Thoracic aorta (tissue), 2 donors: ENCODE measurements at regions not wholly inside any gene's neighbourhood (a gene's known extent, or its start where the extent isn't known, plus 50 kb on each side); places are given as distances from the start of the nearest gene placed in this dataset.

Experiments used
- ATAC-seq: fragments of 150-250 bp; one replicate; pipeline ENCODE4 v1.8.0; 2017; ENCODE audit warnings: low read depth; ENCODE audit not compliant: insufficient number of reproducible peaks, low FRiP score
- DNase-seq: peaks from one replicate; pipeline ENCODE4 v3.0.0-alpha.2; 2020; ENCODE audit warnings: low spot score
- H3K27ac ChIP-seq, 2 donors: fragments of 200-600 bp; sonication (generic); 1 replicate in 1 of 2; 2 replicates in 1 of 2; pipeline ENCODE4 v1.5.1; 2016; ENCODE audit warnings: mild to moderate bottlenecking in 2 of 2, moderate library complexity in 2 of 2
- H3K27me3 ChIP-seq: fragments of 200-600 bp; sonication (generic); replicated peaks from 2 replicates; pipeline ENCODE4 v1.6.0; 2016; ENCODE audit warnings: mild to moderate bottlenecking; ENCODE audit not compliant: insufficient read depth
- H3K36me3 ChIP-seq: fragments of 200-600 bp; sonication (generic); one replicate; pipeline ENCODE4 v1.5.1; 2016
- H3K4me1 ChIP-seq, 2 donors: fragments of 200-600 bp; sonication (generic); 1 replicate in 1 of 2; 2 replicates in 1 of 2; pipeline versions ENCODE4 v1.5.1 to v1.6.0; 2016; ENCODE audit warnings: low read depth in 2 of 2, mild to moderate bottlenecking in 1 of 2; ENCODE audit not compliant: control insufficient read depth in 1 of 2
- H3K4me3 ChIP-seq: fragments of 200-600 bp; sonication (generic); 2 replicates; pipeline ENCODE4 v1.5.1; 2016; ENCODE audit warnings: mild to moderate bottlenecking
- H3K9me3 ChIP-seq: fragments of 200-600 bp; sonication (generic); 2 replicates; pipeline ENCODE4 v1.5.1; 2016
- CTCF ChIP-seq: fragments of 200-600 bp; sonication (generic); IDR thresholded peaks from one replicate; pipeline ENCODE4 v1.5.1; 2019; ENCODE audit warnings: antibody characterized with exemption

- DNase-seq = no peak
- no peak for TF ChIP-seq CTCF
Observed at GRCh38 chr7:46744957-46745706, 824.1 kb upstream of the IGFBP3 start.

GRCh38 chr7:46742601-46743000, 821.5 kb upstream of the IGFBP3 start:
- ATAC-seq = no peak
- peaks cover 10 to 32% of the 10 kb centered on the region in 2 donors for H3K4me1 ChIP-seq
- H3K27ac ChIP-seq = no peak overlapping the region
- no peaks in the 10 kb centered on the region for H3K36me3 ChIP-seq
- no peak for TF ChIP-seq CTCF
- no peaks in the 10 kb centered on the region for H3K27me3 ChIP-seq
- no peaks in the 10 kb centered on the region for H3K9me3 ChIP-seq
- no peak for DNase-seq
- H3K4me3 ChIP-seq = no peak overlapping the region

More at GRCh38 chr7:46744957-46745706, 824.1 kb upstream of the IGFBP3 start:
- Histone ChIP-seq H3K36me3 (no peaks in the 10 kb centered on the region), H3K4me1 (peaks cover 0 to 25% of the 10 kb centered on the region in 2 donors), H3K4me3 (no peak overlapping the region), H3K27me3 (no peaks in the 10 kb centered on the region), H3K27ac (no peak overlapping the region), H3K9me3 (no peaks in the 10 kb centered on the region)
- no peak for ATAC-seq

GRCh38 chr7:46741938-46742540, 821.0 kb upstream of the IGFBP3 start:
- Histone ChIP-seq H3K36me3 (no peaks in the 10 kb centered on the region), H3K9me3 (no peaks in the 10 kb centered on the region), H3K27me3 (no peaks in the 10 kb centered on the region), H3K27ac (no peak overlapping the region), H3K4me3 (no peak overlapping the region), H3K4me1 (peaks cover 10 to 32% of the 10 kb centered on the region in 2 donors)
- no peak for TF ChIP-seq CTCF
- no peak for ATAC-seq
- no peak for DNase-seq

GRCh38 chr7:46741181-46741580, 820.1 kb upstream of the IGFBP3 start:
- DNase-seq (no peak), ATAC-seq (no peak)
- H3K27me3 ChIP-seq = no peaks in the 10 kb centered on the region
- no peak overlapping the region for H3K4me3 ChIP-seq
- H3K36me3 ChIP-seq = no peaks in the 10 kb centered on the region
- no peak for TF ChIP-seq CTCF
- no peaks in the 10 kb centered on the region for H3K9me3 ChIP-seq
- H3K4me1 ChIP-seq = peaks cover 10 to 32% of the 10 kb centered on the region in 2 donors
- no peak overlapping the region for H3K27ac ChIP-seq

- Histone ChIP-seq H3K4me1 (peaks cover 10 to 29% of the 10 kb centered on the region in 2 donors), H3K36me3 (no peaks in the 10 kb centered on the region), H3K9me3 (no peaks in the 10 kb centered on the region), H3K27ac (peak overlapping the region in 1 of 2 donors; percentile 21), H3K4me3 (no peak overlapping the region), H3K27me3 (no peaks in the 10 kb centered on the region)
- no peak for ATAC-seq
- no peak for TF ChIP-seq CTCF
- no peak for DNase-seq
Observed at GRCh38 chr7:46739518-46740234, 818.6 kb upstream of the IGFBP3 start.
